Prostate gland (tissue), 2 donors: ENCODE measurements at regions not wholly inside any gene's neighbourhood (a gene's known extent, or its start where the extent isn't known, plus 50 kb on each side); places are given as distances from the start of the nearest gene placed in this dataset.

ENCODE experiments used
- POLR2A ChIP-seq: fragments of 450-650 bp; IDR thresholded peaks from one replicate; pipeline ENCODE4 v1.6.1; 2016; ENCODE audit warnings: antibody characterized with exemption, mild to moderate bottlenecking
- POLR2AphosphoS5 ChIP-seq: sonication (generic); formaldehyde crosslinking; IDR thresholded peaks from one replicate; pipeline ENCODE4 v1.6.1; 2017; ENCODE audit warnings: antibody characterized with exemption
- TF ChIP-seq, protein P1 (sequence below), 4 experiments: fragments of 200-600 bp in 2 of 4; fragments of 450-650 bp in 2 of 4; sonication (generic) in 2 of 4; IDR thresholded peaks; 1 replicate in 3 of 4; 2 replicates in 1 of 4; pipeline ENCODE4 v1.5.1; 2016 to 2019; ENCODE audit warnings: antibody characterized with exemption in 4 of 4, mild to moderate bottlenecking in 2 of 4, moderate library complexity in 2 of 4

DNA sequence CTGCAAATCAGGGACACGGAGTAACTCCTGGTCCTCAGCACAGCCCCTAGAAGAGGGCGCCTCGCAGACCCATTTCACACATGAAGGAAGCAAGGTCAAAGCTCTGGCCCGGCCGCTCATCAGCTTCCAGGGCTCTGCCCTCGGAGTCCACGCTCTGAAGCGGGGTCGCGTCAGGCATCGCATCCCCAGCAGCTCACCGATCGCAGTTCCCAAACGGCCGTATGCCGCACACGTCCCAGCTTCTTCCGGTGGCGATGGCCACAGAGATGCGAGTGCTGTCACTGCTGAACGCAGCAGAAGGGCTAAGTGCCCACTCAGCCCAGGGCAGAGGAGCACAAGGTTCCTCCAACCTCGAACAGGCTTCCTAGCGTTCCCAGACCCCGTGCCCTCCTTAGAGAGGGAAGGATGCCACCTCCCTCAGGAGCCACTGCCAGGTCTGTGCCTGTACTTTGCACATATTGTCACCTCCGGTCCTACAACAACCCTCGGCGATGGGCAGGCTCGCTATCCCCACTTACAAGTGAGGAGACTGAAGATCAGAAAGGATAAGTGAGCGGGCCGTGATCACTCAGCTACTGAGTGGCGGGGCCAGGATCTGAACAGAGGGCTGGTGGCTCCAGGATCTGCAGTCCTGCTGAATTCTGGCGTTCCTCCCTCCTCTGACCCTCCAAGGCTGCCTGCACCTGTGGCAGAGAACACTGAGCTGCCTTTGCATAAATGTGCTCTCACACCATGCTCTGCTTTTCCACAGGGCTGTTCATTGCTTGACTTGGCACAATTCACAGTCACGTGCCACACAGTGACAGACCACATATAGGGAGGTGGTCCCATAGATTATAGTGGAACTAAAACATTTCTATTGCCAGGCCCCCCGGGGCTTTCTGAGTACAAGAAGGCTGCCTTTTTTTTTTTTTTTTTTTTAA, 71.4 kb downstream of the COPS8 start:
- TF ChIP-seq, protein P1, sequence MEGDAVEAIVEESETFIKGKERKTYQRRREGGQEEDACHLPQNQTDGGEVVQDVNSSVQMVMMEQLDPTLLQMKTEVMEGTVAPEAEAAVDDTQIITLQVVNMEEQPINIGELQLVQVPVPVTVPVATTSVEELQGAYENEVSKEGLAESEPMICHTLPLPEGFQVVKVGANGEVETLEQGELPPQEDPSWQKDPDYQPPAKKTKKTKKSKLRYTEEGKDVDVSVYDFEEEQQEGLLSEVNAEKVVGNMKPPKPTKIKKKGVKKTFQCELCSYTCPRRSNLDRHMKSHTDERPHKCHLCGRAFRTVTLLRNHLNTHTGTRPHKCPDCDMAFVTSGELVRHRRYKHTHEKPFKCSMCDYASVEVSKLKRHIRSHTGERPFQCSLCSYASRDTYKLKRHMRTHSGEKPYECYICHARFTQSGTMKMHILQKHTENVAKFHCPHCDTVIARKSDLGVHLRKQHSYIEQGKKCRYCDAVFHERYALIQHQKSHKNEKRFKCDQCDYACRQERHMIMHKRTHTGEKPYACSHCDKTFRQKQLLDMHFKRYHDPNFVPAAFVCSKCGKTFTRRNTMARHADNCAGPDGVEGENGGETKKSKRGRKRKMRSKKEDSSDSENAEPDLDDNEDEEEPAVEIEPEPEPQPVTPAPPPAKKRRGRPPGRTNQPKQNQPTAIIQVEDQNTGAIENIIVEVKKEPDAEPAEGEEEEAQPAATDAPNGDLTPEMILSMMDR (IDR thresholded peaks at IDR 0.05), result no peak
- TF ChIP-seq POLR2A (no peak), POLR2AphosphoS5 (no peak)
